HuH-7 (cell line): ENCODE measurements at regions not wholly inside any gene's neighbourhood (a gene's known extent, or its start where the extent isn't known, plus 50 kb on each side); places are given as distances from the start of the nearest gene placed in this dataset.

Experiments used
- DNase-seq: peaks from one replicate; pipeline ENCODE4 v3.0.0; 2011; ENCODE audit warnings: low spot score

GRCh38 chr6:100176951-100177710, 183.1 kb upstream of the MCHR2 start:
- DNase-seq = no peak

DNA sequence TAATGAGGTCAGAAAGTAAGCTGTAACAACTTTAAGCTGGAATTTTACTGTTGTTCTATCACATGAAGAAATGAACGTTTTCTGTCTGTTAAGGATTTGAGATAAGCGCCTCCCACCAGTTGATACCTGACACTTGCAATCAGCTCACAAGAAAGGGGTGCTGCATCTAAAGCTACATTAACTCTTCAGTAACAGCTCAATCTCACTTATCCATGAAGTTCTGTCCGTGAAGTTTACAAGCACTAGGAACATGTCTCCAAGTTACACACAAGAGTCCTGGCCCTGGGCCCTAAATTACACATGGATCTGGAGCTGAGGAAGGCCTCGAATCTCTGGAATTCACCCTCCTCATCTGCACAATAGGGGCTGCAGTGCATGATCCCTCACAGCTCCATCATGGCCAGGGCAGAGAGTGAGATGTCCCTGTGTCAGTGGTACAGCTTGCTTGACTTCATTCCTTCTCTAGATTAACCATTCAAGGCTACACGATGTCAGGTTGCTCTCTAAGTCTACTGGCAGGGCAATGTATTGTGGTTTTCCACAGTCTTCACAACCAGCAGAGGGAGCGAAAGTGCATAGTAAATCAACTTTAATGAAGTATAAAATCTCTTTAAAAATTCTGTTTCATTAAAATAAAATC, 182.4 kb upstream of the MCHR2 start:
- DNase-seq = no peak

- DNase-seq = no peak
Measured at GRCh38 chr6:100175814-100176310, 181.8 kb upstream of the MCHR2 start.

DNA sequence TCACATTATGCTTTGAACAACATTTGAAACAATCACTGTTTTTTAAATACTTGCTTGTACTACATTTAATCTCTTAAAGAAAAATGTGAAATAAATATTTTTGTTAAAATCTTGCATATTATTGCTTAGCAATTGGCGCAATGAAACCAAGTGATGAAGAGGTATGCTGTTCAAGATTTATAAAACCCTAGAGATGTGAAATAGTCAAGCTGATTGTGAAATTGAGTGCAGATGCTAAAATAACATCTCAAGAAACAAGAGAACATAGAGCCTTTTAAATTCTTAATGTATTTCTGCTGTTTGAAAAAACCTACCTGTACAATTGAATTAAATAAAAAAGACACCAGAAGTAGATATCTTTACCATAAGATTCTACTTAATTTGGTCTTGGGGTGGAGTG, 179.2 kb upstream of the MCHR2 start:
- no peak for DNase-seq

DNA sequence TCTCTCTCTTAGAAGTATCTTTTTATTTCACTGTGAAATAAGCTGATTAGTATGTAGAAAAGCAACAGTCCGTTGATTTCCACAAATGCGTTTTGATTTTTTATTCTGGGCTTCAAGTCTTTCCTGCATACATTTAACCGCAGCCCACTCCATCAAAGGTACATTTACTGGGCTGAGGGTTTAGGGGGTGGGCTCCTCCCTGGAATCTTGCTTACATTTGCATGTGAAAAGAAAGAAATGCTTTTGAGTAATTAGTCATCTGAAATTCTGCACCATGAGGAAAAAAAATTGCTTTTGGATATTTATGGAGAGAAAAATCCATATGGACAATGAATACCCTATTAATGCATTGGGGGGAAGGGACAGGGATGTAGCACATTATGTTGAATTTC, 178.3 kb upstream of the MCHR2 start:
- no peak for DNase-seq

- no peak for DNase-seq
Measured at GRCh38 chr6:100171533-100172321, 177.7 kb upstream of the MCHR2 start.

DNA sequence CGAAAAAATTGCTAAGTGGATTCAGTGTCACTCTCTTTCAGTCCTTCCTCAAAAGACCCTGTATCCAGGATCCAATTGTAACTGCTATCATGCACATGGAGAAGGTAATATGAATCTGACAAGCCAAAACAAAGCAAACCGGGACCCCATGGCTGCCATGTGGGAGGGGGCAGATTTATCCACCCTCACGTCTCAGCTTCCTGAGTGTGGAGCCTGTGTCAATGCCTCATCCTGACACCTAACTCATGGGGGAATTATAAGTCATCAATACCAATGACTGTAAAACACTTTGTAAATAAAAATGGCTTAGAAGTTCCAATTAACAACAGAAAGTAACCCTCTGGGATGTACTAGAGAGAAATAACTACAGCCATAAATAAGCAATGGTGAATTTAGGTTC, 174.1 kb upstream of the MCHR2 start:
- DNase-seq = no peak

DNA sequence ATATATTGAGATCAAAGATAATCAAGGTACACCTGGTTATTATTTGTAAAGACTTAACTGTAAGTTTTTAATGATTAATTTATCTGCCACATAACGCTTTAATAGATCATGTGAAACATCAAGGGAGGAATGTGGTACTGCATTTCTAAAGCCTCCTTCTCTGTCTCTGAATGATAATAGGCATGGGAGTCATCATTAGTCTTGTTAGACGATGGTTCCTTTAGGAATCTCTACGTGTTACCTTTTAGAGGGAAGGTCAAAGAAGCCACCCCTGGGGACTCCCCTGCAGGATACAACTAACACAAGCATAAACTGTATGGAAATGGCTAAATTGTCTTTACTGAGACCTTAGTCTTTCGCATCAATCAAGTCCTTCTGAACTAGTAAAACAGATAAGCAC, 173.6 kb upstream of the MCHR2 start:
- DNase-seq = no peak

GRCh38 chr6:100166956-100167355, 172.9 kb upstream of the MCHR2 start:
- DNase-seq = no peak

DNA sequence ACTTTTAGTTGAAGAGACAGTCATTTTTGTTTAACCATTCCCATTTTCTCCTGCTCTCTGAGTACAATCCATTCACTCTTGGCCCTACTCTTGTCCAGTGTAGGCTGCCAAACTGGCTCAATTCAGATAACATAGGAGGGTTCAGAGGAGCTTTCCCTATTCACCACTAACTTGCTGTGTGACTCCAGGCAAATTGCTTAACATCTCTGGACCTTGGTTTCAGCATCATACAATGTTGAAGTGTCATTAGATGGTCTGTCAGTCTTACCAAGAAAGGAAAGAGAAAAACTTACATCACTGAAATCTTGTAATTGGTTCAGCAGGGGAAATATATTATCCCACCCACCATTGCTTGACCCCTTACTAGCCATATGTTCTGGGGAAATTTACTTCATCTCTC, 171.4 kb upstream of the MCHR2 start:
- no peak for DNase-seq

DNA sequence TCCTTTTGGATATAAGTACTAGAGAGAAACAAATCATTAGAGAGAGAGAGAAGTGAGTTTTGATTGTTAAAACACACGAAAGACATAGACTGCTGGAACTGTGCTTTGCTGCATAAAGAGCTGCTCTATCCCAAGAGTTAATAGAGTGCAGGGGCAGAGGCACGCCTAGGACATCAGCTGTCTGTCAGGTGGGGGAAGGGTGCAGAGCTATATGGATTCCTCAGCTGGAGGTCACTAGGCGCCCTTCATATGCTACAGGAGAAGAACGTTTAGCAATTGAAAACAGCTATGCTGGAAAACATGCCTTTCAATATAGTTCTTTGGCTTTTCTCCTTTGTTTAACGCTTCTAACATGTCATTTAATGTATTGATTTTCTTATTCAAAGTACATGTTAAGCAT, 169.0 kb upstream of the MCHR2 start:
- no peak for DNase-seq

DNA sequence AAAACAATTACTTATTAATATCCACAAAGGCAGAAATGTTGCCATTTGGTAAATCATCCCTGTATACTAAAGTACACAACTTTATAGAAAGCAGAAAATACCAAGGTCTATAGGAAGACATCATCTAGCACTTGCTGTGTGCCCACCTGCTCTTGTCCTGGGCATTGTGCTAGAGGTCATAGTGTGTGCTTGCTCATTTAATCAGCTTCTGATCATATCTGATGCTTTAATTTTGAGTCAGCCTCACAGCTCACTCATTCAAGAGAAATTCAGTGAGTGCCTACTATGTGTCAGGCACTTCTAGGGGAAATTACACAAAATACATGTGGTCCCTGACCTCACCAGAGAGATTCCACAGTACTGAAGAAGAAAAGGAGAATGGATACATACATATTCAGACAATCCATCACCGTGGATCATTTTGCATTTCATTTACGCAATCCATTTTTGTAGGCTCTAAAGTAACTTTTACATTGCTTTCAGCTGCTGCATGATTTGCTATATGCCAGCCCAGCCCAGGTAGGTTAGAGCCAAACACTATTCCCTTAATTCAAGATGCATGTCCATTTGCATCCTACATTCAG, 167.9 kb upstream of the MCHR2 start:
- no peak for DNase-seq

DNA sequence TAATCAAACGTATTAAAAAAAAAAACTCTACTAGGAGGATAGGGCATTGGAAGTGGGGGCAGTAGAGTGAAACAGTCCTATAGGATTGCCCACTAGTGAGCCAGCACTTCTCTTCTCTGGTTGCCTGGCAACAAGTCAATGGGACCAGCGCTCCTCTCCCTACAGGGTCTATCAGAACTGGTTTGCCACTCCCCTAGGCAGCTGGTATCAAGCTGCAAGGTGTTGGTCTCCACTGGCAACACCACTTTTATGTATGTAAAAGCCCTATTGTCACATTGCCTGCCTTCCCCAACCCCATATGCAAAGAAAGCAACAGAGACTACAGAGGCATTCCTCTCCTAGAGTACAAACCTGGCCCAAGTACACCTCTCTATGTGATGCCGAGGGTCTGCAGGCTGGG, 166.9 kb upstream of the MCHR2 start:
- DNase-seq = no peak

DNA sequence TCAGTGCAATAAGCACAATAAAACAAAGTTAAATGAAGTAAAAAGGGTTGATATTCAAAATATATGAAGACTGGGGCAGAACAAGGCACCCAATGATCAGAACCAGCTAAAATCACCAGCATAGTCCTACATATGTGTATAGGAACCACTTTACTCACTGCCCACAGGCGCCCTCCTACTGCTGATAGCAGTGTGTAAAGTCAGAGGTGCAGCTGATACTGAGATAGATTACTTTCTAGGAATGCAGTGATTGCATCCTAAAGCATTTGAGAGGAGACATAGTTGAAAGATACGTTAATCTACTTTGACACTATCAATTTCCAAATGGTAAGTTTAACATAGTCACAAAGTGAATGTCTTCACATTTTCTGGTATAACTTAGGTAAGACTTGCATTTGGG, 161.1 kb upstream of the MCHR2 start:
- DNase-seq = no peak

DNA sequence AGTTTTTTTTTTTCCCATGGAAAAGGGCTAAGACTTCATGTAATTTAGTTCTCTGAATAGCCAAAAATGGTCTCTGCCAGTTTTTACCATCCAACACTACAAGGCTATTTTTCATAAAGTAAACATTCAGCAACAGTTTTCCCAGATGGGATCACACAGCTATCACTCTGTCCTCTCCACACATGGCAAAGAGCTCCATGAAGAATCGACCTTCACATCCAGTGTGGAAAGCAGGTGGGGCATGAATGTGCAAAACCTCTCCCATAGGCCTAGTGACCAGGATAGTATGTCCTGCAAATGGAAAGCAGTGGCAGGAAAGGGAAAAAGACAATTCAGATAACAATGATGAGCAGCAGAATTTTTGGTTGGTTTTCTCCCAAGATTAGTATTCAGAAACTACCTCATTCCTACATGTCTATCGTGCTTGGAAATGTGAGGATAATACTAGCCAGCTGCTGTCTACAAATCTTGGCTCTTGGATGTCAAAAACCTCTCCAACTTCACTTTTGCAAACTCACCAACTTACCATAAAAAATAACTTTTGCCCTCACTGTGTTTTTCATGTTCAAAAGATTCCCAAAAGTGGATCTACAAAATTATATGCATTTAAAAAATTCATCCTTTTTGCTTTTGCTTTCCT, 159.7 kb upstream of the MCHR2 start:
- DNase-seq = no peak

DNA sequence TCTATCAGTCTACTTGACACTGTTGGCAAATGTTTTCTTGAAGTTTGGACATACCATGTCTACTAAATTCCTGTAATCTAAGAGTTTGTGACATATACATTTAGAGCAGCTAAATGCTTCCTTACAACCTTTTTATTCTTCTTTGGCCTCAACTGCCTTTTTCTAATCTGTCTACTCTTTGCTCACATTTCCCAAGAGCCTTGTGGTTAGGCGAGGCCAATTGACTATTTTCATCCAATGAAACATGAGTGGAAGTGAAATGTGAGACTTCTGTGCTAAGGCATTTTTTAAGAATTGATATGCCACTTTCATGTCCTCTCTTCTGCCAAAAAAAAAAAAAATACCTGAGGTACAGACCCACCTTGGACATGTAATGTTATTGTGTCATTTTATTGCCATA, 158.2 kb upstream of the MCHR2 start:
- DNase-seq = no peak

DNA sequence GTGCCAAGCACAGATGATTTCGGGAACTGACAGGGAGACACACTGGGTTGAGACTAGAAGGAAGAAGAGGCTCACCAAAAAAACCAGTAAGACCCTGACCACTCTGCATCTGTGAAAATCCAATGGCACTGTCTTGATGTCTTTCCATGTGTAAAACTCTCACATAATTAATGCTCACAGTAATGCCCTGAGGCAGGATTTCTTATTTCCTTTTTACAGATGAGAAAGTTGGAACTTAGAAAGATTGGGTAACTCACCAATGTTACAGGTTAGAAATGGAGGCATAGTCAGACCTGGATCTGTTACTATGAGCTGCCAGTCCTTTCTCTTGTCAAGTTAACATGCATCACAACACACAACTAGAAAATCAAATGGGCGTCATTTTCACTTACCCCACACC, 151.0 kb upstream of the MCHR2 start:
- DNase-seq = no peak

- no peak for DNase-seq
Measured at GRCh38 chr6:100138346-100139022, 144.5 kb upstream of the MCHR2 start.

- no peak for DNase-seq
Measured at GRCh38 chr6:100137759-100138158, 143.7 kb upstream of the MCHR2 start.

DNA sequence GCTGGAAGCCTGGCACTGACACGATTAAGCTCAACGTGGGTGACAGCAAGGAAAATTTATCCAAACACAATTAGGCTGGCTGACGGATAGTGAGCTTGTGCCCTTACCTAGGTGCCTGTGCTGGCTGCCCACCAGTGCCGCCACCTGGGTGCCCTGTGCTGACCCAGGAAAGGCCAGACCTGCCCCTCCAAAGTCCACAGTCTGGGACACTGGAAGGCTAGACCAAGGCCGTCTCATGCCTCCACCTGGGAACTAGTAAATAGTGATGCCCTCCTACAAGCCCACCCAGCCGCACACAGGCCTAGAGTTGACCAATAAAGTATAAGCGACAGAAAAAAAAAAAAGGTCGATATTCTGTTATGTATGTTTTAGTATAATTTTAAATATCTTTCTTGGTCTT, 142.6 kb upstream of the MCHR2 start:
- no peak for DNase-seq

GRCh38 chr6:100135977-100136376, 142.0 kb upstream of the MCHR2 start:
- DNase-seq = no peak

DNA sequence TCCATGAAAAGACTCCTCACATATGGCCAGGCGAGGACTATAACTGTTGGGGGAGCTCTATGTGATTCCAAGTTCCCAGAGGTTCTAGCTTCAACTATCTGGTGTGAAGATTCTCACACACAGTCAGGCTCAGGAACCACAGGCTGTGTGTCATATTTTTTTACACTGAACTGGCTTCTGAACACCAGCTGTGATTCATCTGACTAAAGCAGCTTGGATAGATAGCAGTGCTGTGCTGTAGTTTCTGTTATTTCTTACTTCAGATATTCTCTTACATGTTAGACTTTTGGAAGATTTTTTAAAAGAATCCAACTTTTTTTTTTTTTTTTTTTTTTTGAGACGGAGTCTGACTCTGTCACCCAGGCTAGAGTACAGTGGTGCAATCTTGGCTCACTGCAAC, 140.7 kb upstream of the MCHR2 start:
- no peak for DNase-seq
